Fibroblast of upper back skin (primary cell): ENCODE measurements at regions not wholly inside any gene's neighbourhood (a gene's known extent, or its start where the extent isn't known, plus 50 kb on each side); places are given as distances from the start of the nearest gene placed in this dataset.

ENCODE experiments used
- DNase-seq: peaks from one replicate; pipeline ENCODE4 v3.0.0-alpha.2; 2013

GRCh38 chr19:29375429-29376119 is 150.2 kb upstream of the VSTM2B start:
- no peak for DNase-seq

DNA sequence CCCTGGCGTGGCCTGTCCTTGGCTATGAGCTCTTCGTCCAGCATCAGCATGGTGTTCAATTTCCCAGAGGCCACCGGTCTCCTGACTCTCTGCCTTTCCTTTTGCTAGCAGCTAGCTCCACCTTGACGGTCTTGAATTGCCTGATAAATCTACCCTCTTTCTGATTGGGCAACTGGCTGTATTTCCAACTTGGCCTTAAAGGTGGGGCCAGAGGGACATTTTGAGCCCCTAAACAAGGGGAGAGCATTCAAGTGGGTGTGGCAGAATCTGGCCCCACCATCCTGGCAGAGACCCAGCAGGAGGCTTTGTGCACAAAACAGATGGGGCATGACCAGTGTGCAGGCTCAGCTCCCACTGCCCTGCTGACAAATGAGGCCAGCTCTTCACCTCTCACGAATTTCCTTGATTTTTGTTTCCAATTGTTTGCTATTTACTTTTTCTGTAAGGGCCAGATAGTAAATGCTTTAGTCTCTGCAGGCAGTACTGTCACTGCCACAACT is 148.9 kb upstream of the VSTM2B start:
- DNase-seq = no peak

DNA sequence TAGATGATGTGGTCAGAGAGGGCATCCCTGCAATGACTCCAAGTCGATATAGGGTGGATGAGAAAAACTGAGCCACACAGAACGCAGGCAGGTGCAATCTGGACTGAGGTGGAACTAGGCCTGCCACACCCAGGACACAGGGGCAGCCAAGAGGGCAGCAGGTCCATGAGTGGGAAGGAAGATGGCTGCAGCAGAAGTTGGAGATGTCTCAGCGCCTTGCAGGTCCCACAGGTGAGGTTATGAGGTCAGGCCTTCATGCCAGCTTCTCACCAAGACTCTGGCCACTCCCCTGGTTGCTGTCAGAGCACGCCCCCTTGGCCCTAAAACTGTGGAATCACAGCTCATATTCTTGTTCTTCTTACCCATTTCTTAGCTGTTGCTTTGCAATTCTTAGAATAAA is 147.7 kb upstream of the VSTM2B start:
- no peak for DNase-seq

DNA sequence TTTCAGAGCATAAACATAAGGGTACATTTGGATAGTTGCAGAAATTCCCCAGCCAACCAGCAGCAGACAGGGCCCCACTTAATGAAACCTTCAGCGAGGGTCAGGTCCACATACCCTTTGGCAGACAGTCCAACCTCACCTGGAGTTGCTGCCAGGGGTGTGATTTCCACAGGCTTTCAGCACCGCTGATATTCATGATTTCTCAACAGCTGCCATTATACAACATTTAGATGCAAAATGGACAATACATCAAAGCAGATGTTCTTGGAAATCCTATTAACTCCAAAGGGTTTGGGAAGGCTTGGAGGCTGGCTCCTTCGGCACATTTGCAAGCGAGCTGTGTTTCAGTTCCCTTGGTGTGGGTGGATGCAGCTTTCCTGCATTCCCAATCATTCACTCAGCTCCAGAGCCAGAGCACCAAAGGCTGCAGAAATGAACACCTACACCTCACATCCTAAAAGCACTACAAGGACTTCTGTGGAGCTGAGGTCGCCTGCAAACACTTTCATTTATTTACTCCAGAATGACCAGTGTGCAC is 147.2 kb upstream of the VSTM2B start:
- no peak for DNase-seq

DNA sequence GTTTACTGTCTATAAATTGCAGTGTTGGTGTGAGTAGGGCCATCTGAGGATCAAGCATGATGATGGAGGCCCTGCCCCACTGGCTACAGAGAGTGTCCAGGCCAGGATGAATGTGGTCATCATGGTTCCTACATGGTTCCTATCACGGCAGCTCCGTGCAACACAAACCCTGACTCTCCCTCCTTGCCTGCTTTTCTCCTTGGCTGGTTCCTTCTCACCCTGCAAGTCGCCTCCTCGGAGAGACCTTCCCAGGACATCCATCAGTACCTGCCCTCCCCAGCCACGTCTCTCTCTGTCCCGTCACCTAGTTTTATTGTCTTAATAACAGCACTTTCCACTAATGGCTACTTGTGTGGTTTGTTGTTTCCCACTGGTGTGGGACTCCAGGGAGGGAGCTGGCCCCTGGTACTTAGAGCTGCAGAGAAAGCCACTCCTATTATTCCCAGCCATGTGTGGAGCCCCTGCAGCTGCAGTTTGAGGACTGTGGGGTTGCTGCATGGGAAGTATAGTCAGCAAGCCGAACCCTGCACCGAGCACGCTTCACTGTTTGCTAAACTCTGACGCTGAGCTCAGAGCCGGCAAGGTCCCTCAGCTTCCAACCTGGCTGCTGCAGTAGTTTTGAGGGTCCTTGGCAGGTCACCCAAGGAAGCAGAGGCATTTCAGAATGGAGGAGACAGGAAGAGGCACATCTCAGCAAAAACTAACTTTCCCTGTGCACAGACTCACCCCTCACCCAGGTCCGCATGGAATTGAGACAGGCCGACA is 146.4 kb upstream of the VSTM2B start:
- no peak for DNase-seq

GRCh38 chr19:29380581-29380980 is 145.2 kb upstream of the VSTM2B start:
- DNase-seq = no peak

- DNase-seq = no peak
Observed at GRCh38 chr19:29381353-29382203, 144.2 kb upstream of the VSTM2B start.

- DNase-seq = no peak
Observed at GRCh38 chr19:29383696-29384095, 142.1 kb upstream of the VSTM2B start.

GRCh38 chr19:29384656-29385055 is 141.1 kb upstream of the VSTM2B start:
- no peak for DNase-seq

DNA sequence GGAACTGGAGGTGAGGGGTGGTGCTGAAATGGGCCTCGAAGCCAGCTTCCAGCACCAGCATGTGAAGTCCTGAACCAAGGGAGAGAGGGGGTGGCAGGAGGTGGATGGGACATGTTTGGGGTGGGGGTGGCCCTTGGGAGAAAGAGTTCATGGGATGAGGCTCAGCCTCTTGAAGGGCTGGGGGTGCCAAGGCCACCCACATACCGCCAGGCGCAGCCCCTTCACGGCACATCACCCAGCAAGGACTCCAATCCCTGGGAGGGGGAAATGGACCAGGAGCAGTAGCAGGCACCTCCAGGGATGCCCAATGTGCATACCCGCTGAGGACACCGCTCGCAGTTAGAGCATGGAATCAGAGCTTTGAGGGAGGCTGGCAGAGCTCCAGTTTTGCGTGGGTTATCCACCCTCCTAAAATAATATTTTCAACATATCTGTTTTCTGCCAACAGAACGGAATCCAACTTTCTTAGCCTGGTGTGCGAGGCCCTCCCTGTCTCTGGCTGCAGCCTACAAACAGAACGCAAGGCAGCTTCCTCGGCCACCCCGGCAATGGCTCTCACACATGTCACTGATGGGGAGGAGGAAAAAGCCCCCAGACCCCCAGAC is 140.5 kb upstream of the VSTM2B start:
- DNase-seq = no peak

DNA sequence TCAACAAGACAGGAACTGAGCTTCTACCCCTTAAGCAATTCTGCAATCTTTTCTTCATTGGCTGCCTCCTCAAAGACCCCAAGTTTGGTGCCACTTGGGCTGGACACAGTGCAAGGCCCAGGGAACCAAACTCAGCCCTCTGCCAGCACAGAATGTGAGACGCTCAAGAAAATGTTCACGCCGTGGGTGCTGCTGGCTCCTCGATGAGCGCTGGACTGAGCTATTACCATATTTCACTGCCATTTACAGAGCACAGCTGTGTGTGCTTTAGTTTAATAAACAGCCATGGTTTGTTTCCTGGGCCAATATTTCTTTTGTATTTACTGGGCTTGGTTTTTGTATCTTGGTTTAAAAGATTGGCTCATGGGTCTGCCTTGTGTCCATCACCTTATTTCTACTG is 138.8 kb upstream of the VSTM2B start:
- DNase-seq = no peak

GRCh38 chr19:29387586-29387985 is 138.2 kb upstream of the VSTM2B start:
- no peak for DNase-seq

DNA sequence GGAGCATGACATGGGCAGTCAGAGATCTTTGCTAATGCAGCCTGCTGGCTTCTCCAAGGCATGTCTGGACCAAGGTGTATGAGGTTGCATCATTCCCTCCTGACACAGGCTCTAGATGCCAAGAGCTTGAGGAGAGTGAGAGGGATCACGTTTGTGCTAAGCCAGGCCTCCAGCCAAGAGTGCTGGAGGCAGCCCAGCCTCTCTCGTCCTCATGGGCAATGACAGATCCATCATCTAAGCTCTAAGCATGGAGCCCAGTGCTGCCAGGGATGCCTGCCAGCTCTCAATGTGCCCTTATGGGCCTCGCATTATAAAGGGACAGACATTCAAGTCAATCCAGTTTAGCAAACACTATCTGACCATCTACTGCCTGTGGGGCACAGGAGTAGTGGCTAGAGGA is 136.3 kb upstream of the VSTM2B start:
- DNase-seq = no peak

- no peak for DNase-seq
Observed at GRCh38 chr19:29390742-29391141, 135.1 kb upstream of the VSTM2B start.

- DNase-seq = no peak
Observed at GRCh38 chr19:29393915-29394460, 131.8 kb upstream of the VSTM2B start.

GRCh38 chr19:29395111-29395733 is 130.6 kb upstream of the VSTM2B start:
- DNase-seq = no peak

- no peak for DNase-seq
Observed at GRCh38 chr19:29395734-29396414, 129.9 kb upstream of the VSTM2B start.

DNA sequence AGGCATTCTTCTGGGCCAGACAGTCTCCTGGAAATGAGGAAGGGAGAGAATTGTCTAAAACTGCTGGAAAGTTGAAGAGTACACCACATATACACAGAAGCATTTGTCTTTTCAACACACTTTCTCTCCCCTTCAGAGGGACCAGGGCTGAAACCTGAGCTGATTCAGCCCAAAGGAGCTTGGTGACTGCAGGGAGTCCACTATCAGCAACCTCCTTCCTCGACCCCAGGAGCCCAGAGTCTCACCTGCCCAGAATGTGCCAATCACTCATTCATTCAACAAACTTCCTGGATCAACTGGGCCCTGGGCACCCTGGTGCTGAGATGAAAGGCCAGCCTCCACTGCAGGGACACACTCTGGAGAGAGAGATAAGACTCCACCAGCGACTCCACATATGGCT is 128.9 kb upstream of the VSTM2B start:
- DNase-seq = no peak

DNA sequence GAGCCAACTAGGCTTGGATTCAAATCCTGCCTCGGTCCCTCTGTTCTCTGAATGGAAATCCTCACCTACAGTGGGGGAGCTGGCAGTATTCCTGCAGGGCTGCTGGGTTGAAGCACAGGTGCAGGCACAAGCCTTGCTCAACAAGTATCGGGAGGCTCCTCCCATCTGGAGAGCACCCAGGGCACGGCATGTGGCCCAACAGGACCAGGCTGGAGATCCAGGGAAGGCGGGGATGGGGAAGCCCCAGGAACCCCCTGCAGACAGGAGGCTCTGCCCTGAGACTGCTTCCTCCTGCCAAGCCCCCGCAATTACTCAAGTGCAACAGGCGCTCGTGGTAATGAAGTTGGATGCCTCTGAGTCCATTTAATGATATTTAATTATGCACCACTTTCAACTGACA is 128.0 kb upstream of the VSTM2B start:
- no peak for DNase-seq

- no peak for DNase-seq
Observed at GRCh38 chr19:29399804-29400203, 126.0 kb upstream of the VSTM2B start.
